DMS53 (cell line): ENCODE measurements at regions not wholly inside any gene's neighbourhood (a gene's known extent, or its start where the extent isn't known, plus 50 kb on each side); places are given as distances from the start of the nearest gene placed in this dataset.
A peak's percentile ranks its signal among the peaks of the same experiment; 100 is the strongest.

Experiments
- DNase-seq: peaks from one replicate; lab custom pipeline; 2025; lab: John Stamatoyannopoulos, UW

- DNase-seq: no peak
These were observed 475.0 kb upstream of the PROK2 start for GRCh38 chr3:72259755-72260587.

GRCh38 chr3:72258361-72259141 lies 473.6 kb upstream of the PROK2 start:
- DNase-seq: no peak

GRCh38 chr3:72257738-72258137 lies 472.8 kb upstream of the PROK2 start:
- no peak for DNase-seq

- DNase-seq: no peak
These were observed 472.3 kb upstream of the PROK2 start for GRCh38 chr3:72257203-72257602.

GRCh38 chr3:72256716-72257115 lies 471.8 kb upstream of the PROK2 start:
- no peak for DNase-seq

GRCh38 chr3:72255791-72256559 lies 471.0 kb upstream of the PROK2 start:
- DNase-seq: peak; percentile 47

GRCh38 chr3:72255191-72255590 lies 470.2 kb upstream of the PROK2 start:
- peak; percentile 0 for DNase-seq

- DNase-seq: no peak
These were observed 469.5 kb upstream of the PROK2 start for GRCh38 chr3:72254483-72254882.

- DNase-seq: no peak
These were observed 465.8 kb upstream of the PROK2 start for GRCh38 chr3:72250725-72251124.

- no peak for DNase-seq
These were observed 463.9 kb upstream of the PROK2 start for GRCh38 chr3:72248869-72249268.

GRCh38 chr3:72248389-72248761 lies 463.4 kb upstream of the PROK2 start:
- DNase-seq: no peak

GRCh38 chr3:72247645-72248388 lies 462.9 kb upstream of the PROK2 start:
- DNase-seq: no peak

- no peak for DNase-seq
These were observed 462.2 kb upstream of the PROK2 start for GRCh38 chr3:72247126-72247525.

GRCh38 chr3:72246685-72247084 lies 461.7 kb upstream of the PROK2 start:
- no peak for DNase-seq

GRCh38 chr3:72245183-72245811 lies 460.3 kb upstream of the PROK2 start:
- DNase-seq: no peak

- no peak for DNase-seq
These were observed 459.4 kb upstream of the PROK2 start for GRCh38 chr3:72244396-72244795.

- no peak for DNase-seq
These were observed 457.4 kb upstream of the PROK2 start for GRCh38 chr3:72242326-72242725.

GRCh38 chr3:72241525-72241924 lies 456.6 kb upstream of the PROK2 start:
- no peak for DNase-seq

GRCh38 chr3:72240531-72240930 lies 455.6 kb upstream of the PROK2 start:
- no peak for DNase-seq

- no peak for DNase-seq
These were observed 453.9 kb upstream of the PROK2 start for GRCh38 chr3:72238801-72239200.

GRCh38 chr3:72238010-72238691 lies 453.2 kb upstream of the PROK2 start:
- DNase-seq: no peak
